ENCODE measurements at regions not wholly inside any gene's neighbourhood (a gene's known extent, or its start where the extent isn't known, plus 50 kb on each side); places are given as distances from the start of the nearest gene placed in this dataset.

DNA sequence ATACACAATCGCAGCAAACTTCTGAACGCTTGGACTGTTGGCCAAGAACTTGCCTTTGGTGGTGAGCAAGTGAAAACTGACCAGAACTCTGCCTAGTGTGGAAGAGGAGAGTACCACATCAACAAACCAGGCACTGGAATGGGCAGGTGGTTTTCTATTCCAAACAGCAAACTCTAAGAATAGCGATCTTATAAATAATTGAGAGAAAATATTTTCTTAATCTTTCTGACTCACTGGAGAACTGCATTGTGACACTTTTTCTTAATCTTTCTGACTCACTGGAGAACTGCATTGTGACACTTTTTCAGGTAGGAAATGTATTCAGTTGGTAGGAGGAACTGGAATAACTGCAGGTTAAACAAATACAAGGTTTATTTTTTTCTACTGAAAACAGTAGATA is 57.0 kb upstream of the SORBS2 start:
- dilution Hi-C loops (cut with MboI; ENCODE audit: extremely low pct_ligation_motif_present, low sequenced_read_pairs), result no loop called here
- H3K4me2 ChIP-seq (ENCODE audit: control insufficient read depth, extremely low read depth, insufficient read depth, low read depth, low read length), result no peak overlapping the region
- no peaks in the 10 kb centered on the region for H3K9me3 ChIP-seq (ENCODE audit: control insufficient read depth, low read depth, low read length)
- H4K20me1 ChIP-seq (ENCODE audit: control insufficient read depth, extremely low read depth, insufficient read depth, low read length), result no peaks in the 10 kb centered on the region
- H3K79me2 ChIP-seq (ENCODE audit: control insufficient read depth, insufficient read depth, low read length), result no peaks in the 10 kb centered on the region
- H3K4me3 ChIP-seq (ENCODE audit: control insufficient read depth in 2 of 3, extremely low read depth in 1 of 3, insufficient read depth in 2 of 3, low read depth in 1 of 3, low read length in 3 of 3), result no peak overlapping the region
- no peak overlapping the region for H3K9ac ChIP-seq (ENCODE audit: control insufficient read depth, extremely low read depth, insufficient read depth, low read length)
- H2AFZ ChIP-seq (ENCODE audit: control insufficient read depth, low read length), result no peak overlapping the region
- no peak overlapping the region for H3K27ac ChIP-seq (ENCODE audit: control insufficient read depth, insufficient read depth, low read length)
- H3K36me3 ChIP-seq (ENCODE audit: control insufficient read depth in 2 of 2, extremely low read depth in 1 of 2, insufficient read depth in 2 of 2, low read length in 2 of 2), result no peaks in the 10 kb centered on the region
- no peaks in the 10 kb centered on the region for H3K27me3 ChIP-seq (ENCODE audit: control insufficient read depth, extremely low read depth, insufficient read depth, low read length)
- peaks cover 4% of the 10 kb centered on the region for H3K4me1 ChIP-seq (ENCODE audit: control insufficient read depth, extremely low read depth, insufficient read depth, low read length)
- TF ChIP-seq CTCF (optimal IDR thresholded peaks at IDR 0.05 in 1 of 3, IDR thresholded peaks at IDR 0.05 in 1 of 3, conservative IDR thresholded peaks at IDR 0.05 in 1 of 3; ENCODE audit: extremely low read depth in 1 of 3, insufficient read depth in 2 of 3, low read length in 3 of 3) (no peak), EZH2 (IDR thresholded peaks at IDR 0.05; ENCODE audit: low read length) (no peak)
- no peaks in the 10 kb centered on the region for H3K9me1 ChIP-seq (ENCODE audit: control insufficient read depth, extremely low read depth, insufficient read depth, low read length)
- FAIRE-seq, result no peak
- no peak for DNase-seq (ENCODE audit: low read depth, low spot score)

DNA sequence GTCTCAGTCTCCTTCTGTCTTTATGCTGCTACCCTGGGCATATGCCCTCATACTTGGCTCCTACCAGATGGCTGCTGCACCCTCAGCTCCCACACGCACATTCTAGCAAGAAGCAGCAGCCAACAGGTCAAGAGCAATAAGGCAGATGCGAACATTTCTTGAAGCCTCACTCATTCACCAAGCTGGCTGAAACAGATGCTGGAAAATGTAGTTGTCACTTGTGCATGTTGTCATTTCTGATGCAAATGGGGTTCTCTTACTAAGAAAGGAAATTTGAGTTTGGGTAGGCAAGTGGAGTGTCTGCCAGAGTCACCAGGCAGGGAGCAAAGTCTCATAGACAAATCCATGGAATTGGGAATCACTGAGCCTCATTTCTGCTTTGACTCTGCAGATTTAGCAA is 57.4 kb upstream of the SORBS2 start:
- H3K79me2 ChIP-seq (ENCODE audit: control insufficient read depth, insufficient read depth, low read length), result no peaks in the 10 kb centered on the region
- no peaks in the 10 kb centered on the region for H3K9me1 ChIP-seq (ENCODE audit: control insufficient read depth, extremely low read depth, insufficient read depth, low read length)
- no peaks in the 10 kb centered on the region for H3K9me3 ChIP-seq (ENCODE audit: control insufficient read depth, low read depth, low read length)
- DNase-seq (ENCODE audit: low read depth, low spot score) (no peak), FAIRE-seq (no peak)
- dilution Hi-C loops (cut with MboI; ENCODE audit: extremely low pct_ligation_motif_present, low sequenced_read_pairs), result no loop called here
- H3K4me2 ChIP-seq (ENCODE audit: control insufficient read depth, extremely low read depth, insufficient read depth, low read depth, low read length), result no peak overlapping the region
- peaks cover 4% of the 10 kb centered on the region for H3K4me1 ChIP-seq (ENCODE audit: control insufficient read depth, extremely low read depth, insufficient read depth, low read length)
- H2AFZ ChIP-seq (ENCODE audit: control insufficient read depth, low read length), result no peak overlapping the region
- H3K36me3 ChIP-seq (ENCODE audit: control insufficient read depth in 2 of 2, extremely low read depth in 1 of 2, insufficient read depth in 2 of 2, low read length in 2 of 2), result no peaks in the 10 kb centered on the region
- H4K20me1 ChIP-seq (ENCODE audit: control insufficient read depth, extremely low read depth, insufficient read depth, low read length), result no peaks in the 10 kb centered on the region
- H3K27ac ChIP-seq (ENCODE audit: control insufficient read depth, insufficient read depth, low read length), result no peak overlapping the region
- H3K9ac ChIP-seq (ENCODE audit: control insufficient read depth, extremely low read depth, insufficient read depth, low read length), result no peak overlapping the region
- no peak overlapping the region for H3K4me3 ChIP-seq (ENCODE audit: control insufficient read depth in 2 of 3, extremely low read depth in 1 of 3, insufficient read depth in 2 of 3, low read depth in 1 of 3, low read length in 3 of 3)
- TF ChIP-seq EZH2 (IDR thresholded peaks at IDR 0.05; ENCODE audit: low read length) (no peak), CTCF (optimal IDR thresholded peaks at IDR 0.05 in 1 of 3, IDR thresholded peaks at IDR 0.05 in 1 of 3, conservative IDR thresholded peaks at IDR 0.05 in 1 of 3; ENCODE audit: extremely low read depth in 1 of 3, insufficient read depth in 2 of 3, low read length in 3 of 3) (no peak)
- no peaks in the 10 kb centered on the region for H3K27me3 ChIP-seq (ENCODE audit: control insufficient read depth, extremely low read depth, insufficient read depth, low read length)
